H9 (cell line): ENCODE measurements at regions not wholly inside any gene's neighbourhood (a gene's known extent, or its start where the extent isn't known, plus 50 kb on each side); places are given as distances from the start of the nearest gene placed in this dataset.

Experiments used
- DNase-seq: peaks from one replicate; pipeline ENCODE4 v3.0.0-alpha.2; 2017
- H2AFZ ChIP-seq: one replicate; pipeline ENCODE4 v1.6.1; 2013; ENCODE audit warnings: mild to moderate bottlenecking, low read length, control low read depth, moderate library complexity
- H2AK5ac ChIP-seq: 2 replicates; pipeline ENCODE4 v1.6.1; 2013; ENCODE audit warnings: low read length, control low read depth, mixed read lengths; ENCODE audit not compliant: insufficient read length
- H2BK120ac ChIP-seq: one replicate; pipeline ENCODE4 v1.6.1; 2013; ENCODE audit warnings: low read depth, mild to moderate bottlenecking, low read length, control low read depth, inconsistent platforms; ENCODE audit not compliant: poor library complexity, severe bottlenecking
- H2BK12ac ChIP-seq: 2 replicates; pipeline ENCODE4 v1.6.1; 2013; ENCODE audit warnings: low read length, control low read depth, mixed read lengths, low read depth; ENCODE audit not compliant: insufficient read length
- H2BK15ac ChIP-seq: 2 replicates; pipeline ENCODE4 v1.6.1; 2013; ENCODE audit warnings: low read depth, low read length, control low read depth
- H2BK20ac ChIP-seq: one replicate; pipeline ENCODE4 v1.6.1; 2013; ENCODE audit warnings: low read depth, mild to moderate bottlenecking, low read length, control low read depth, inconsistent platforms; ENCODE audit not compliant: poor library complexity, severe bottlenecking
- H2BK5ac ChIP-seq: 2 replicates; pipeline ENCODE4 v1.6.1; 2013; ENCODE audit warnings: low read length, control low read depth, mixed read lengths; ENCODE audit not compliant: insufficient read length
- H3K14ac ChIP-seq: 2 replicates; pipeline ENCODE4 v1.6.1; 2013; ENCODE audit warnings: low read length, control low read depth; ENCODE audit not compliant: insufficient read depth
- H3K18ac ChIP-seq: 2 replicates; pipeline ENCODE4 v1.6.1; 2013; ENCODE audit warnings: low read depth, mild to moderate bottlenecking, mixed read lengths, low read length, control low read depth; ENCODE audit not compliant: insufficient read length
- H3K23ac ChIP-seq: 2 replicates; pipeline ENCODE4 v1.6.1; 2013; ENCODE audit warnings: low read length, control low read depth, mixed read lengths, low read depth; ENCODE audit not compliant: insufficient read length
- H3K23me2 ChIP-seq: 2 replicates; pipeline ENCODE4 v1.6.1; 2013; ENCODE audit warnings: low read depth, mild to moderate bottlenecking, mixed read lengths, low read length, control low read depth; ENCODE audit not compliant: insufficient read length, poor library complexity, severe bottlenecking
- H3K27ac ChIP-seq: 2 replicates; pipeline ENCODE4 v1.5.1; 2013; ENCODE audit warnings: low read length, control low read depth, mixed read lengths, low read depth; ENCODE audit not compliant: insufficient read length
- H3K27me3 ChIP-seq: 2 replicates; pipeline ENCODE4 v1.6.1; 2013; ENCODE audit warnings: low read length, control low read depth, inconsistent platforms; ENCODE audit not compliant: insufficient read depth
- H3K4ac ChIP-seq: 2 replicates; pipeline ENCODE4 v1.6.1; 2013; ENCODE audit warnings: low read depth, mild to moderate bottlenecking, control low read depth, inconsistent platforms, low read length, moderate library complexity
- H3K4me1 ChIP-seq: 2 replicates; pipeline ENCODE4 v1.6.1; 2013; ENCODE audit warnings: low read length, control low read depth, inconsistent platforms; ENCODE audit not compliant: insufficient read depth
- H3K4me2 ChIP-seq: 2 replicates; pipeline ENCODE4 v1.6.1; 2013; ENCODE audit warnings: low read length, control low read depth, mixed read lengths; ENCODE audit not compliant: insufficient read length, insufficient read depth
- H3K56ac ChIP-seq: 2 replicates; pipeline ENCODE4 v1.6.1; 2013; ENCODE audit warnings: low read depth, mild to moderate bottlenecking, mixed read lengths, low read length, control low read depth; ENCODE audit not compliant: insufficient read length
- H3K79me1 ChIP-seq: 2 replicates; pipeline ENCODE4 v1.6.1; 2013; ENCODE audit warnings: low read depth, mild to moderate bottlenecking, moderate library complexity, low read length, control low read depth, inconsistent platforms; ENCODE audit not compliant: insufficient read depth, poor library complexity, severe bottlenecking
- H3K79me2 ChIP-seq: 2 replicates; pipeline ENCODE4 v1.6.1; 2013; ENCODE audit warnings: low read length, control low read depth, inconsistent platforms; ENCODE audit not compliant: insufficient read depth
- H3K9ac ChIP-seq: 2 replicates; pipeline ENCODE4 v1.6.1; 2013; ENCODE audit warnings: low read length, control low read depth, mixed read lengths; ENCODE audit not compliant: insufficient read length; ENCODE audit errors: extremely low read depth
- H3K9me3 ChIP-seq: one replicate; pipeline ENCODE4 v1.6.1; 2013; ENCODE audit warnings: low read depth, low read length, inconsistent platforms; ENCODE audit not compliant: control insufficient read depth
- H3T11ph ChIP-seq: one replicate; pipeline ENCODE4 v1.6.1; 2013; ENCODE audit warnings: mild to moderate bottlenecking, low read length, control low read depth, inconsistent platforms
- H4K20me1 ChIP-seq: one replicate; pipeline ENCODE4 v1.6.1; 2013; ENCODE audit not compliant: control insufficient read depth, insufficient read length, insufficient read depth
- H4K5ac ChIP-seq: 2 replicates; pipeline ENCODE4 v1.6.1; 2013; ENCODE audit warnings: low read depth, mild to moderate bottlenecking, mixed read lengths, low read length, control low read depth; ENCODE audit not compliant: insufficient read length
- H4K8ac ChIP-seq: replicated peaks from 2 replicates; pipeline ENCODE4 v1.6.1; 2013; ENCODE audit warnings: low read length, control low read depth, mixed read lengths, low read depth; ENCODE audit not compliant: insufficient read length
- H4K91ac ChIP-seq: 2 replicates; pipeline ENCODE4 v1.6.1; 2013; ENCODE audit warnings: low read depth, mild to moderate bottlenecking, moderate library complexity, mixed read lengths, low read length, control low read depth; ENCODE audit not compliant: insufficient read length
- H3K27ac Mint-ChIP-seq, 3 experiments: 2 replicates in 2 of 3; 3 replicates in 1 of 3; pipeline ENCODE4 v1.8.0; 2020 to 2021; ENCODE audit warnings: mixed read lengths in 3 of 3, mild to moderate bottlenecking in 1 of 3, moderate library complexity in 1 of 3
- H3K27me3 Mint-ChIP-seq: 2 replicates; pipeline ENCODE4 v1.8.0; 2021; ENCODE audit warnings: low read depth, mild to moderate bottlenecking, moderate library complexity, mixed read lengths
- H3K36me3 Mint-ChIP-seq, 3 experiments: 2 replicates in 2 of 3; 3 replicates in 1 of 3; pipeline ENCODE4 v1.8.0; 2020 to 2021; ENCODE audit warnings: low read depth in 3 of 3, mixed read lengths in 3 of 3; ENCODE audit not compliant: insufficient read depth in 1 of 3
- H3K4me1 Mint-ChIP-seq, 2 experiments: 2 replicates each; pipeline ENCODE4 v1.8.0; 2020; ENCODE audit warnings: mixed read lengths in 2 of 2
- H3K4me3 Mint-ChIP-seq, 2 experiments: 2 replicates in 1 of 2; 3 replicates in 1 of 2; pipeline ENCODE4 v1.8.0; 2020 to 2021; ENCODE audit warnings: mild to moderate bottlenecking in 2 of 2, mixed read lengths in 2 of 2, moderate library complexity in 1 of 2
- H3K9me3 Mint-ChIP-seq, 2 experiments: 2 replicates in 1 of 2; 3 replicates in 1 of 2; pipeline ENCODE4 v1.8.0; 2020; ENCODE audit warnings: mild to moderate bottlenecking in 2 of 2, mixed read lengths in 2 of 2, moderate library complexity in 1 of 2
- CTCF ChIP-seq: fragments of 200-600 bp; sonication (generic); conservative IDR thresholded peaks from 3 replicates; pipeline ENCODE4 v1.8.0; 2021; ENCODE audit warnings: antibody characterized with exemption, mild to moderate bottlenecking
- WGBS: extraction: QIAGEN DNeasy Blood & Tissue Kit; methylation state at CpG from one replicate; pipeline ENCODE4 v1.1.7; 2013; ENCODE audit warnings: missing lambda C conversion rate, low lambda C conversion rate, mixed read lengths; ENCODE audit not compliant: insufficient read length; ENCODE audit errors: extremely low coverage; 5-methylcytosine and 5-hydroxymethylcytosine counted together

GRCh38 chr5:57906671-57907070 lies 424.1 kb upstream of the ACTBL2 start:
- no peak overlapping the region for H3K4me2 ChIP-seq
- H2BK15ac ChIP-seq: no peak overlapping the region
- no peak overlapping the region for H4K91ac ChIP-seq
- H4K8ac ChIP-seq: no peak overlapping the region
- no peak overlapping the region for H3K4ac ChIP-seq
- no peak overlapping the region for H3K9ac ChIP-seq
- H3K23ac ChIP-seq: no peak overlapping the region
- H4K20me1 ChIP-seq: no peaks in the 10 kb centered on the region
- H2BK120ac ChIP-seq: no peak overlapping the region
- no peak for DNase-seq
- Mint-ChIP-seq H3K4me1 (no peaks in the 10 kb centered on the region), H3K9me3 (no peaks in the 10 kb centered on the region), H3K36me3 (no peaks in the 10 kb centered on the region), H3K4me3 (no peak overlapping the region), H3K27me3 (no peaks in the 10 kb centered on the region), H3K27ac (no peak overlapping the region)
- H3K23me2 ChIP-seq: no peaks in the 10 kb centered on the region
- H2AK5ac ChIP-seq: no peak overlapping the region
- H2AFZ ChIP-seq: peak overlapping the region; percentile 6
- H3K56ac ChIP-seq: no peak overlapping the region
- no peak overlapping the region for H2BK12ac ChIP-seq
- no CpG with 5 or more reads among the region's 6 CpGs for WGBS
- no peak overlapping the region for H3K18ac ChIP-seq
- H2BK5ac ChIP-seq: no peak overlapping the region
- H3K79me2 ChIP-seq: no peaks in the 10 kb centered on the region
- H3K14ac ChIP-seq: no peak overlapping the region
- H3K27me3 ChIP-seq: no peaks in the 10 kb centered on the region
- H2BK20ac ChIP-seq: no peak overlapping the region
- no peaks in the 10 kb centered on the region for H3K9me3 ChIP-seq
- H3K27ac ChIP-seq: no peak overlapping the region
- no peak for TF ChIP-seq CTCF
- H3K79me1 ChIP-seq: no peaks in the 10 kb centered on the region
- no peak overlapping the region for H4K5ac ChIP-seq
- no peak overlapping the region for H3T11ph ChIP-seq
- no peaks in the 10 kb centered on the region for H3K4me1 ChIP-seq
